BJ (cell line): ENCODE measurements at regions not wholly inside any gene's neighbourhood (a gene's known extent, or its start where the extent isn't known, plus 50 kb on each side); places are given as distances from the start of the nearest gene placed in this dataset. TPM values are rescaled to one million over a fixed set of nuclear protein-coding genes. Genes with fewer than 3 reads are reported as not detected.

Experiments used
- CTCF ChIA-PET: fragments of 350-600 bp; formaldehyde crosslinking; extraction: SDS; loops from one replicate; lab custom pipeline; 2021; ENCODE audit warnings: antibody characterized with exemption, inconsistent platforms; lab: Yijun Ruan, JAX
- POLR2A ChIA-PET: fragments of 300-600 bp; sonication (Branson Sonifier 250); formaldehyde crosslinking; extraction: SDS; loops from one replicate; lab custom pipeline; 2021; ENCODE audit warnings: antibody characterized with exemption; lab: Charles Lee
- DNase-seq: peaks from one replicate; pipeline ENCODE4 v3.0.0-alpha.2; 2011; ENCODE audit warnings: low read depth
- H3K27me3 ChIP-seq: 2 replicates; pipeline ENCODE4 v1.6.0; 2011; ENCODE audit warnings: low read length; ENCODE audit not compliant: control insufficient read depth, insufficient read depth
- H3K36me3 ChIP-seq: 2 replicates; pipeline ENCODE4 v1.5.1; 2011; ENCODE audit warnings: low read length; ENCODE audit not compliant: control insufficient read depth, insufficient read depth
- H3K4me3 ChIP-seq: 2 replicates; pipeline ENCODE4 v1.5.1; 2011; ENCODE audit warnings: low read depth, mild to moderate bottlenecking, control low read depth, low read length
- CTCF ChIP-seq: IDR thresholded peaks from 2 replicates; pipeline ENCODE4 v1.5.1; 2011; ENCODE audit warnings: low read depth, mild to moderate bottlenecking, control low read depth, inconsistent platforms, low read length, moderate library complexity; ENCODE audit not compliant: insufficient read depth
- small RNA-seq: library from RNA; depleted of rRNA; stranded (forward); fragments of <200 nt; gene quantifications from one replicate; pipeline ENCODE3, GENCODE V24; 2012; ENCODE audit warnings: low replicate concordance, low read depth; ENCODE audit not compliant: insufficient read length

- ChIA-PET CTCF (no interaction called here), POLR2A (no interaction called here)
- no peak for DNase-seq
- no peaks in the 10 kb centered on the region for H3K36me3 ChIP-seq
- no peak overlapping the region for H3K4me3 ChIP-seq
- no peaks in the 10 kb centered on the region for H3K27me3 ChIP-seq
- TF ChIP-seq CTCF = no peak
Observed at GRCh38 chr6:90646940-90647339, 60.1 kb upstream of the MAP3K7 start.

- DNase-seq = no peak
- ChIA-PET CTCF (interaction anchor here (1.9 kb wide), 1 partner anchor 11 kb away, joined by 4 read pairs; no protein-coding TSS in a partner anchor), POLR2A (no interaction called here)
- no peak for TF ChIP-seq CTCF
- Histone ChIP-seq H3K36me3 (no peaks in the 10 kb centered on the region), H3K4me3 (no peak overlapping the region), H3K27me3 (no peaks in the 10 kb centered on the region)
Observed at GRCh38 chr6:90645634-90646033, 58.8 kb upstream of the MAP3K7 start.

GRCh38 chr6:90644492-90644891 is 57.6 kb upstream of the MAP3K7 start:
- no peak overlapping the region for H3K4me3 ChIP-seq
- TF ChIP-seq CTCF = no peak
- POLR2A ChIA-PET = no interaction called here

GRCh38 chr6:90643381-90643780 is 56.5 kb upstream of the MAP3K7 start:
- no peaks in the 10 kb centered on the region for H3K36me3 ChIP-seq
- ChIA-PET POLR2A (no interaction called here), CTCF (no interaction called here)
- DNase-seq = no peak
- H3K27me3 ChIP-seq = no peaks in the 10 kb centered on the region
- no peak overlapping the region for H3K4me3 ChIP-seq
- TF ChIP-seq CTCF = no peak

More at GRCh38 chr6:90644492-90644891, 57.6 kb upstream of the MAP3K7 start:
- DNase-seq = no peak
- CTCF ChIA-PET = no interaction called here
- H3K36me3 ChIP-seq = no peaks in the 10 kb centered on the region
- H3K27me3 ChIP-seq = no peaks in the 10 kb centered on the region

- ChIA-PET CTCF (no interaction called here), POLR2A (no interaction called here)
- TF ChIP-seq CTCF = no peak
- H3K27me3 ChIP-seq = no peaks in the 10 kb centered on the region
- DNase-seq = no peak
- H3K4me3 ChIP-seq = no peak overlapping the region
- H3K36me3 ChIP-seq = no peaks in the 10 kb centered on the region
Observed at GRCh38 chr6:90637320-90637719, 50.4 kb upstream of the MAP3K7 start.

Small RNA genes in the stretch of these regions (small RNA-seq; reads per million reads assigned to genes)
- not detected for gene MIR4643
- gene MTATP6P25 = not detected
- not detected for gene MTCO1P56
- gene MTND4LP19 = not detected
- gene RF00012 = not detected
- not detected for gene RN7SL415P
